Epidermal melanocyte (primary cell): ENCODE measurements at regions not wholly inside any gene's neighbourhood (a gene's known extent, or its start where the extent isn't known, plus 50 kb on each side); places are given as distances from the start of the nearest gene placed in this dataset.

Source experiments
- DNase-seq: peaks from one replicate; pipeline ENCODE4 v3.0.0; 2011; ENCODE audit warnings: low spot score; ENCODE audit not compliant: insufficient read length

- no peak for DNase-seq
Measured at GRCh38 chr12:20174528-20175175, 193.7 kb upstream of the PDE3A start.

DNA sequence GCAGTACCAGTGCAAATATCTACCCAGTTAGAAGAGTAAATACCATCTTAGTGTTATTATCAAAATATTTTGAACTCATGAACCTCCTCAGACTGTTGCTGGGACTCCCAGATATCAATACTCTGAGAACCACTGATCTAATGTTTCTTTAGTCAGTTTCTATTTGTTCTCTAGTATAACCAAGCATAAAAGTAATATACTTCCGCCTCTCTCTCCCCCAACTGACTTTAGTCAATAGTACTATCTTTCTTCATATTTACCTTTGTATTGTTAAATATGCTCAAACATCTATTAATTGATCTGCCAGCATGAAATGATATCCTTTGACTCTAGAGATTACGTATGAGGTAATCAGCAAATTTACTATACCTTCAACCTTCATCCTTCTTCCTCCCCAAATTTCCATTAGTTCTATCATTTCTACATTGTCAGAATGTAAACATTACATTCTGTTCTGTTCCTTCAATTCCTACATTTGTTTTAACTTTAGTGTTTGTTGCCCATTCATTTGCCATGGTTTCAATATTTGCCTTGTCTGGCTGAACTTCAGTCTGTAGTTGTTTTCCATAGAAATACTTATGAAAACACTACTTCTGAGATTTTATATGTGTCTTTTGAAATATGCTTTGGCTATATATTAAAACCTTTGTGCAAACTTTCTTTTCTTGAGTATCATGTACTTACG, 192.5 kb upstream of the PDE3A start:
- DNase-seq: no peak

- no peak for DNase-seq
Measured at GRCh38 chr12:20181416-20182180, 186.7 kb upstream of the PDE3A start.

- DNase-seq: no peak
Measured at GRCh38 chr12:20183563-20183962, 184.8 kb upstream of the PDE3A start.

GRCh38 chr12:20184514-20184913, 183.8 kb upstream of the PDE3A start:
- no peak for DNase-seq

GRCh38 chr12:20187456-20187855, 180.9 kb upstream of the PDE3A start:
- DNase-seq: no peak

- DNase-seq: no peak
Measured at GRCh38 chr12:20188930-20189653, 179.2 kb upstream of the PDE3A start.

DNA sequence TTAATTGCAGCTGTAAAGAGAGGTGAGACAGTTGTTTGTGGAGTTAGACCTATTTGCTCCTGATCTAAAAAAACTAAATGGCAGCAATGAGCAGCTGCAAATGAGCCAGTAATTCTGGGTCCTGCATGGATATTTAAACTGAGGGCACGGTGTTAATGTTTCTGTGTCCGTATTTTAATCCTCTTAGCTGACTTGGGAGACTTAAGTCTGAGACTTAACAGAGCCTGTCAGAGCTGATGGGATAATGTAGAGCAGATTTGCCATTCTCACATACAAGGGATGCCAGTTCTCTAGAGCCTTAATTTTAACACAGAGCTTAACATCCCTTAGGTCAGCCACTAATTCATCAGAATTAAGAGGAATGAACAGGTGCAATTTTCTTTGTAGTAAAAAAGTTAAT, 178.6 kb upstream of the PDE3A start:
- DNase-seq: no peak

DNA sequence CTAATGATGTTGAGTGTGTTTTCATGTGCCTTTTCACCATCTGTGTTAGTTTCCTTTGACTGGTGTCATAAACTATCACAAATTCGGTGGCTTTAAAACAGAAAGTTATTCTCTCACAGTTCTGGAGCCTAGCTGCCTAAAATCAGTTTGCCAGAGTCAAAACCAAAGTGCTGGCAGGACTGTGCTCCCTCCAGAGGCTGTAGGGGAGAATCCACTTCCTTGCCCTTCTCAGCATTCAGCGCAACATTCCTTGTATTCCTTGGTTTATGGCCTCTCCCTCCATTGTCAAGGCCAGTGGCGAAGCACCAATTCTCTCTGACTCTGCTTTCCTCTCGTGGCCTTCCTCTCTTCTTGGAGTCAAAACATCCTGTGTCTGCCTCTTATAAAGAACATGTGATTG, 174.2 kb upstream of the PDE3A start:
- peak; percentile 20 for DNase-seq

DNA sequence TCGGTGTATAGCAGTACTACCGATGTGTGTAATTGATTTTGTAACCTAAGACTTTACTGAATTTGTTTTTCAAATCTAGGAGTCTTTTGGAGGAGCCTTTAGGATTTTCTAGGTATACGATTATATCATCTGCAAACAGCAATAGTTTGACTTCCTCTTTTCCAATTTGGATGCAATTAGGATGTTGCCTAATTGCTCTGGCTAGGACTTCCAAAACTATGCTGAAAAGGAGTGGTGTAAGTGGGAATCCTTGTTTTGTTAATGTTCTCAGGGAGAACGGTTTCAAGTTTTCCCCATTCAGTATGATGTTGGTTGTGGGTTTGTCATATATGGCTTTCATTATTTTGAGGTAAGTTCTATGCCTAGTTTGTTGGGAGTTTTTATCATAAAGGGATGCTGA, 171.6 kb upstream of the PDE3A start:
- DNase-seq: no peak

DNA sequence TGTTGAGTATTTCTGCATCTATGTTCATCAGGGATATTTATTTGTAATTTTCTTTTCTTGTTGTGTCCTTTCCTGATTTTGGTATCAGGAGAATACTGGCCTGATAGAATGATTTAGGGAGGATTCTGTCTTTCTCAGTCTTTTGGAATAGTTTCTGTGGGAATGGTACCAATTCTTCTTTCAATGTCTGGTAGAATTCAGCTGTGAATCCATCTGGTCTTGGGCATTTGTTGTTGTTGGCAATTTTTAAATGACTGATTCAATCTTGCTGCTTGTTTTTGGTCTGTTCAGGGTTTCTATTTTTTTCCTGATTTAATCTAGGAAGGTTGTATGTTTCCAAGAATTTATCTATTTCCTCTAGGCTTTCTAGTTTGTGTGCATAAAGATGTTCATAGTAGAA, 170.9 kb upstream of the PDE3A start:
- DNase-seq: no peak

DNA sequence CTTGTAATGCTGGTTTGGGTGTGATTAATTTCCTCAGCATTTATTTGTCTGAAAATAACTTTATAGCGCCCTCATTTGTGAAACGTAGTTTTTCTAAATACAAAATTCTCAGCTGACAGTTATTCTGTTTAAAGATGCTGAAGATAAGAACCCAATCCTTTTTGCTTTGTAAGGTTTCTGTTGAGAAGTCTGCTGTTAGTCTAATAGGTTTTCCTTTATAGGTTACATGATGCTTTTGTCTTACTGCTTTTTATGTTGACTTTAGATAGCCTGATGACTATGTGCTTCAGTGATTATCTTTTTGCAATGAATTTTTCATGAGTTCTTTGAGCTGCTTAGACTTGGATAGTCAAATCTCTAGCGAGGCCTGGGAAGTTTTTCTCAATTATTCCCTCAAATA, 168.6 kb upstream of the PDE3A start:
- no peak for DNase-seq

DNA sequence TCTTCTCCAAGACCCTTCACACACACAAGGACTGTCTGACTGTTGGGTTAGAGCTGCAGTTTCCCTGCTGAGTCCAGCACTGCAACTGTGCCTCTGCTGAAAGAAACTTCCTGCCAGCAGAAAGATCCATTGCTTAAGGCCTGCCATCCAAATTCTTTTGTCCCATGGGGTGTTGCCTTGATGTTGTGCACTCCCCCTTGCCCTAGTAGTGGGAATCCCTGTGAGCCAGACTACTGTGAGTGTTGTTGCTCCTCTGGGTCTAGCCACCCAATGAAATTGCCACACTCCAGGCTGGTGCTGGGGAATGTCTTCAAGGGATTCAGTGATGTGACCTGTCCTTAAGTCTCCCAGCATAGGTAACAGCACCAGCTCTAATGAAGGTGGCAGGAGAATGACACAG, 166.6 kb upstream of the PDE3A start:
- no peak for DNase-seq

DNA sequence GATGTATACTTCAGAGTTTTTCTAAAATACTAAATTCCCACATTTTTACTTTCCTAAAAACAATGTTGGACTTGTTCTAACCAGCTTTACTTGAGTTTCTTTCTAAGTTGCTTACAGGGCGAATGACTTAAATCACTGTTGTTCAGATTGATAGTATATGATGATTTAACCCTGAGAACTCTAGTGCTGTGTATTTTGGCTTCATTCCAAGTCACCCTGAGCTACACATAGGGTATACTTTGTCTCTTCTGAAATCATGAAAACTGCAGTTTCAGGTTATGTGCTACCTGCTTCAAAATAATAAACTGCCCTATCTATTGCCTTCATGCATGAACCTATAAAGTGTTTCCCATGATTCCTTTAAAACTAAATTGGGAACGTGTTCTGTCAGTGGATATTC, 162.5 kb upstream of the PDE3A start:
- no peak for DNase-seq

DNA sequence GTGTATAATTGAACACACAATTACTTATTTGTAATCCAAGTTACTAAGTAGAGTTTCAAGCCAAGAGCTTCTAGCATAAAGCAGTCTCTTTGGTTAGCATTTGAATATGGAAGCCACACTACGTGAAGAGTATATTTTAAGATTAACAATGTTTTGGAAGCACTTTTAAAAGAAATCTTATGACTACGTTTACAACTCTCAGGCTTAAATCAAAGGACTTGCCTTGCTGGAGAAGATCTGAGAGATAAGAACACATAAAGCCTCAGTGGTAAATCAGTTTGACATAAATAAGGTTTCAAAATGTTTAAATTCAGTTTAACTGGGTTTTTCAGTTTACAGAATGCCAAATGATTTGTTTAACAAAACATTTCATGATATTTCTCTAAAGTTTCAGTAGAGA, 161.9 kb upstream of the PDE3A start:
- no peak for DNase-seq

GRCh38 chr12:20210621-20211215, 157.6 kb upstream of the PDE3A start:
- no peak for DNase-seq

- no peak for DNase-seq
Measured at GRCh38 chr12:20211541-20211940, 156.8 kb upstream of the PDE3A start.

DNA sequence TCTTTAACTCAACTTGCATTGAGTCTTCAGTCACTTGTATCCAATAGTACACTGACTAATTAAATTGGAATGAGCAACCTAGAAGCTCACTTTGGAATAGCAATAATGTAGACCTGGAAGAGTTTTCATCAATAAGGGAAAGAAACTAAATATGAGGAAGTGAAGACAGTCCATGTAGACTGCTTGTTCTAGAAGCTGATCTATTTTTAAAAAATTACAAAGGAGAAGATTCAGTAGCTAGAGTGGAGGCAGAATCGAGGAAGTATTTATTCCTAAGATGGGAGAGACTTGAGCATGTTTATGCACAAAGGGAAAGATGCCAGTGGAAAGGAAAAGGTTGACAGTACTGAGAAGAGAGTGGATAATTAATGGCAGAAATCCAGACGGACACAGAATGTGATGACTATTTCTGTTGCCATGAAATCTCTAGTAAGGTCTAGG, 156.3 kb upstream of the PDE3A start:
- no peak for DNase-seq

DNA sequence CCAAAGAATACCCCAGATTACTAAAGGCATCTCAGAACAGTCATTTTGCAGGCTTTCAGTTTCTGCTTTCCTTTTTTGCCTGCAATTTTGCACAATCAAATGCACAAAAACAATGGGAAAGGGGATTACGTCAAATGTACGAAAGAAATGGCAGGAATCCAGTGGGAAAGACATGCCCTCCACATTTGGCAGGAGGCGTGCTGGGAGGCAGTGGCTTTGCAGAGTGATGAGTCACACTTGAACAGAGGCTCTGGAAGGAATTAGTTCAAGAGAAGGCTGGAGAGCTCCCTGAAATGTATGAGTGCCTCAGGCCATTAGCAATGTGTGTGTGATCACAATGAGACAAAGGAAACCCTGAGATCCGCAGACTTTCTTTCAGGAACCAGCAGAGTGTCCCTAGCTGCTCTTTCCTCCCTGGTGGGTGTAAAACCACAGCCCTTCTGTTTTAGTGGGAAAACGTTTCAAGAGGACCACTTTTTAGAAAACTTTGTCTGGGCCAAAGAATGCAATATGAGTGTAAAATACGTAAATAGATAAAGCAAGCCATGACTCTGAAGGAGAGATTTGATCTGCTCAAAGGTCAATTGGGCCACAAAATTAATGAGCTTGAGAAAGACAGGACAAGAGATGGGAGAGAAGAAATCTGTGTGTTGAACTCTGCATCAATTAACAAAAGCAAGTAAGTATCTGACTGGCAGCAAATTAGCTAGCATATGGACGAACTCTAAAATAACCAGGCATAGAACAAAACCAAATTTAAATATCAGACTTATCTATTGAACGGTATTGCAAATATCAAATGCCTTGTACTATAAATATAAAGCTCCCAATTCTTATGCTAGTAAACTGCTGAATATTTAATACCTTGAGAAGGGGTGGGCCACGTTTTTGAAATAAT, 155.4 kb upstream of the PDE3A start:
- peak; percentile 87 for DNase-seq
